ENCODE measurements at regions not wholly inside any gene's neighbourhood (a gene's known extent, or its start where the extent isn't known, plus 50 kb on each side); places are given as distances from the start of the nearest gene placed in this dataset.

- peak in 1 of 2 donors; percentile 34 for DNase-seq (ENCODE audit: low read depth in 2 of 2)
- H3K4me3 ChIP-seq (replicated peaks in 1 of 2; ENCODE audit: low read depth in 2 of 2, low read length in 2 of 2), result no peak overlapping the region
- no peak for TF ChIP-seq CTCF (IDR thresholded peaks at IDR 0.05; ENCODE audit: low read depth, low read length)
Measured at GRCh38 chr6:113636357-113636824, 220.8 kb upstream of the MARCKS start.

- DNase-seq (ENCODE audit: low read depth in 2 of 2), result no peak
Measured at GRCh38 chr6:113640051-113640450, 217.1 kb upstream of the MARCKS start.

GRCh38 chr6:113642001-113642713, 215.0 kb upstream of the MARCKS start:
- no peak overlapping the region for H3K4me3 ChIP-seq (replicated peaks in 1 of 2; ENCODE audit: low read depth in 2 of 2, low read length in 2 of 2)
- no peak for DNase-seq (ENCODE audit: low read depth in 2 of 2)
- TF ChIP-seq CTCF (IDR thresholded peaks at IDR 0.05; ENCODE audit: low read depth, low read length), result no peak

More at GRCh38 chr6:113640051-113640450, 217.1 kb upstream of the MARCKS start:
- TF ChIP-seq CTCF (IDR thresholded peaks at IDR 0.05; ENCODE audit: low read depth, low read length), result no peak
- H3K4me3 ChIP-seq (replicated peaks in 1 of 2; ENCODE audit: low read depth in 2 of 2, low read length in 2 of 2), result no peak overlapping the region

- no peak for TF ChIP-seq CTCF (IDR thresholded peaks at IDR 0.05; ENCODE audit: low read depth, low read length)
- DNase-seq (ENCODE audit: low read depth in 2 of 2), result no peak
- no peak overlapping the region for H3K4me3 ChIP-seq (replicated peaks in 1 of 2; ENCODE audit: low read depth in 2 of 2, low read length in 2 of 2)
Measured at GRCh38 chr6:113642714-113643406, 214.3 kb upstream of the MARCKS start.

GRCh38 chr6:113643407-113643770, 213.8 kb upstream of the MARCKS start:
- no peak overlapping the region for H3K4me3 ChIP-seq (replicated peaks in 1 of 2; ENCODE audit: low read depth in 2 of 2, low read length in 2 of 2)
- no peak for TF ChIP-seq CTCF (IDR thresholded peaks at IDR 0.05; ENCODE audit: low read depth, low read length)
- no peak for DNase-seq (ENCODE audit: low read depth in 2 of 2)

GRCh38 chr6:113644861-113645575, 212.1 kb upstream of the MARCKS start:
- DNase-seq (ENCODE audit: low read depth in 2 of 2), result peak; percentile 88 to 97

More at GRCh38 chr6:113644861-113645575, 212.1 kb upstream of the MARCKS start:
- no peak for TF ChIP-seq CTCF (IDR thresholded peaks at IDR 0.05; ENCODE audit: low read depth, low read length)
- no peak overlapping the region for H3K4me3 ChIP-seq (replicated peaks in 1 of 2; ENCODE audit: low read depth in 2 of 2, low read length in 2 of 2)

Data from cardiac fibroblast (primary cell).